22Rv1 (cell line): ENCODE measurements at regions not wholly inside any gene's neighbourhood (a gene's known extent, or its start where the extent isn't known, plus 50 kb on each side); places are given as distances from the start of the nearest gene placed in this dataset.

Experiments used
- H3K27ac ChIP-seq: fragments of 450-650 bp; 2 replicates; pipeline ENCODE4 v1.5.1; 2017
- CTCF ChIP-seq: fragments of 450-650 bp; IDR thresholded peaks from 2 replicates; pipeline ENCODE4 v1.5.1; 2017; ENCODE audit warnings: mild to moderate bottlenecking
- ZFX ChIP-seq: fragments of 450-650 bp; IDR thresholded peaks from 2 replicates; pipeline ENCODE4 v1.6.1; 2017; ENCODE audit warnings: antibody characterized with exemption, borderline replicate concordance

GRCh38 chr16:73275024-73275423, 227.1 kb upstream of the ZFHX3 start:
- H3K27ac ChIP-seq = no peak overlapping the region
- no peak for TF ChIP-seq ZFX
- TF ChIP-seq CTCF = no peak

- no peak for TF ChIP-seq ZFX
- no peak for TF ChIP-seq CTCF
- no peak overlapping the region for H3K27ac ChIP-seq
Measured at GRCh38 chr16:73274140-73274539, 226.2 kb upstream of the ZFHX3 start.

- no peak for TF ChIP-seq CTCF
- no peak for TF ChIP-seq ZFX
- H3K27ac ChIP-seq = no peak overlapping the region
Measured at GRCh38 chr16:73268366-73268993, 220.6 kb upstream of the ZFHX3 start.

GRCh38 chr16:73265935-73266334, 218.0 kb upstream of the ZFHX3 start:
- TF ChIP-seq CTCF (no peak), ZFX (no peak)
- no peak overlapping the region for H3K27ac ChIP-seq

- no peak overlapping the region for H3K27ac ChIP-seq
- TF ChIP-seq ZFX (no peak), CTCF (no peak)
Measured at GRCh38 chr16:73265124-73265837, 217.4 kb upstream of the ZFHX3 start.

- TF ChIP-seq CTCF (no peak), ZFX (no peak)
- no peak overlapping the region for H3K27ac ChIP-seq
Measured at GRCh38 chr16:73262931-73263330, 215.0 kb upstream of the ZFHX3 start.

- TF ChIP-seq ZFX = no peak
- TF ChIP-seq CTCF = no peak
- H3K27ac ChIP-seq = no peak overlapping the region
Measured at GRCh38 chr16:73255031-73255430, 207.1 kb upstream of the ZFHX3 start.
